Skin epidermis (tissue), 12 donors: ENCODE measurements at regions not wholly inside any gene's neighbourhood (a gene's known extent, or its start where the extent isn't known, plus 50 kb on each side); places are given as distances from the start of the nearest gene placed in this dataset.

Experiments
- H3K27ac ChIP-seq, 21 experiments: fragments of 200-600 bp; sonication (generic) in 11 of 21; one replicate each; pipeline ENCODE4 v1.5.0; 2020; ENCODE audit warnings: mild to moderate bottlenecking in 3 of 21, inconsistent platforms in 2 of 21, moderate library complexity in 2 of 21
- H3K4me3 ChIP-seq, 7 experiments: fragments of 200-600 bp; sonication (generic) in 2 of 7; one replicate each; pipeline ENCODE4 v1.5.0; 2020; ENCODE audit warnings: inconsistent platforms in 2 of 7, mild to moderate bottlenecking in 2 of 7, moderate library complexity in 1 of 7

DNA sequence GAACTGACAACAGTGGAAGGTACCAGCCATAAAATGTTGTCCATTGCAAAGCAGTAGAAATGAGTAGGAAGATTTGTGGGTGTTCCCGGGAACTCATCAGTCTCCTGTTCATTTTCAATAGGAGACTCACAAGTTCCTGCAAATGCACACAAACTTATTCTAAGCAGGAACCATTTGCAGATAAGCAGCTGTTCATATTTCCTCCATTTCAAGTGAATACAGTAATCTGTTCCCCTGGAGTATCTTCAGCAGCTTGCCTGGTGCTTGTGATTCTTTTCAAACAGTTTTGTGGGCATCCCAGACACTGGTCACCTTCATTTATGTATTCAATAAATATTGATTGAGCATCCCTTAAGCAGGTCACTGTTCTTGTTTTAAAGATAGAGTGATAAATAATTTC is 1315.5 kb upstream of the C9orf72 start:
- Histone ChIP-seq H3K27ac (no peak overlapping the region), H3K4me3 (no peak overlapping the region)

DNA sequence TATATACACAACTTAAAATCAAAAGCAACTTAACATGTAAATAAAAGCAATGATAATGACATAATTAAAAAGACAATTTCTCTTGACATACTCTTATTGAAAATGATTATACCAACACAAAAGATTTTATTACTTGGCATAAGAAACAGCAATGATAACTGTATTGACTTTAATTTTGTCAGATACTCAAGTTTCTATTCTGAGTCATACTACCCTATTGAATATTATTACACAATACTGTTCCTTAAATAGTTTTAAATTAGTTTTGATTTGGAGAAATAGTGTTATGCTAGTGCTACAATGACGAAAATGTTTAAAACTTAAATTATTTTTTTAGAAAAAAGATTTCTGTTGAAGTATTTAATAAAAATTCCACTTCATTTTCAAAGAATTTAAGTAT is 1319.3 kb upstream of the C9orf72 start:
- no peak overlapping the region for H3K27ac ChIP-seq
- no peak overlapping the region for H3K4me3 ChIP-seq

DNA sequence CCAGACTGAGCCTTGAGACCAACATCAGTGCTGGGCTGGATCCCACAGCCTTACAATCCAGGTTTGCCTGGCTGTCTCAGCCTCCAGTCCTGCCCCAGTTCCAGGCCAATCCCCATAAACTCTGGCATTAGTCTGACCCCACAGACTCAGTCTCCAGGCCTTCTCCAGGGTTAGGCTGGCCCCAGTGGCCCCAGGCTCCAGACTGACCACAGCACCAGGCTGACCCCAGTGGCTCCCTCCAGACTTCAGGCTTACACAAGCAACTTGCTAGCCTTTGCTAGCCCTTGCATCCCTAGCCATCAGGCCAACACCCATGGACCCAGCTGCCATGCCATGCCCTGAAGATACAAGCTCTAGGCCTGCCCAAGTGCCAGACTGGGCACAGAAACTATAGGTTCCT is 1326.0 kb upstream of the C9orf72 start:
- H3K4me3 ChIP-seq = no peak overlapping the region
- H3K27ac ChIP-seq = no peak overlapping the region

DNA sequence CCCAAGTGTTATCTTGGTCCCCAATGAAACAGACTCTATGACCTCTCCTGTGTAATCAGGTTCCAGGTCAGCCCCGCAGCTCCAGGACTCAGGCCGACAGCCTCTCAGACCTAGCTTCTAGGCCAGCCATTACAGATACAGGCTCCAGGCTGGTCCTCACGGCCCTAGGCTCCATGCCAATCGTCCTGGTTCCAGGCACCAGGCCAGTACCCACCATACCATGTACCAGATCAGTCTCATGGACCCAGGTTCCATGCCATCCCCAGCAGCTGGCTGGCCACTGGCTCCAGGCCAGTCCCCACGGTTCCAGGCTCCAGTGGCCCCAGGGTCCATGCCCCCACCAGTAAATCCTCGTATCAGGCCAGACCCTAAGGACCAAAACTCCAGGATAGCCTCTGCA is 1326.6 kb upstream of the C9orf72 start:
- Histone ChIP-seq H3K27ac (no peak overlapping the region), H3K4me3 (no peak overlapping the region)

DNA sequence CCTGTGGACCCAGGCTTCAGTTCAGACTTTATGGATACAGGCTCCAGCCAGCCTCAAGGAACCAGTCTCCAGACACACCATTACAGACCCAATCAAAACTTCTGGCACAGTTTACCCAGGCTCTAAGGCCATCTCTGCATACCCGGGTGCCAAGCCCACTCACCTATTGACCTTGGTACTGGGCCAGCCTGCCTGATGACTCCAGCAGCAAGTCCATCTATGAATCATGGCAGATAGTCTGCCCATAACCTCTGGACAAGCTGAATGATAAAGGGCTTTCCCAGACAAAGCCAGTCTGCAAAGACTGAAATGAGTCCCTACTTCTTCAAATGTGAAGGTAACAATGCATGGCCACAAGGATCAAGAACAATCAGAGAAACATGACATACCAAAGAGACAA is 1327.1 kb upstream of the C9orf72 start:
- Histone ChIP-seq H3K4me3 (no peak overlapping the region), H3K27ac (no peak overlapping the region)

DNA sequence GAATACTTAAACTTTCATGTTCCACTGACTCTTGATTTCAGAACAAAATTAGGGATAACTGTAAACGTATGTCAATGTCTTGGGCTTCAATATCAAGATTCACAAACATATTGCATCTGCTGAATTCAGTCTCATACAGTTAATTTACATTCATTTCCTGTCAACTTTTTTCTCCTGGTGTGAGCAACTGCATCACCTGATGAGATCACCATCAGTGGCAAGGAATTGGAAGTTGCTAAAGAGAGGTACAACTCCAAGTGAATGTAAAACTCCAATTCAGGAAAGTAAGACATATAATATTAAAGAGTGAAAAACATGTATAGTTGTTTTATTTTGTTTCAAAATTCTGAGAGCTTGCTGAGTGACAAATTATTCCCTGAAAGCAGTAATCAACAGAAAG is 1336.2 kb upstream of the C9orf72 start:
- Histone ChIP-seq H3K4me3 (no peak overlapping the region), H3K27ac (no peak overlapping the region)

DNA sequence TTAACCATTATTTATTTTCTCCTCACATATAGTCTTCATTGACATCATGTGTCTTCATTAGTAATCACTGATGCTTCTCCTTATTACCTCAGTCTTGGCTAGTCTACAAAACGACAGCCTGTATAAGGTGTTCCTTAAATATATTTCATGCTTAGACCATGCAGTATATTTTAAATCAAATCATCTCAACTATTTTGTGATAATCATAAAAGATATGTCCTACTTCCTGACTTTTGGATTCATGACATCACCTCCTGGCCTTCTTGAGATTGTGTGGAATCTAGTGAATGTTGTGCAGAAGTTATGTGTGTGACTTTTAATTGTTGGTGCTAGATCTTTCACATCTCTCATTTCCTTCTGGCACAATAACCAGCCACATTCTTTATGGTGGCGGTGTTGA is 1339.3 kb upstream of the C9orf72 start:
- H3K4me3 ChIP-seq = no peak overlapping the region
- no peak overlapping the region for H3K27ac ChIP-seq

DNA sequence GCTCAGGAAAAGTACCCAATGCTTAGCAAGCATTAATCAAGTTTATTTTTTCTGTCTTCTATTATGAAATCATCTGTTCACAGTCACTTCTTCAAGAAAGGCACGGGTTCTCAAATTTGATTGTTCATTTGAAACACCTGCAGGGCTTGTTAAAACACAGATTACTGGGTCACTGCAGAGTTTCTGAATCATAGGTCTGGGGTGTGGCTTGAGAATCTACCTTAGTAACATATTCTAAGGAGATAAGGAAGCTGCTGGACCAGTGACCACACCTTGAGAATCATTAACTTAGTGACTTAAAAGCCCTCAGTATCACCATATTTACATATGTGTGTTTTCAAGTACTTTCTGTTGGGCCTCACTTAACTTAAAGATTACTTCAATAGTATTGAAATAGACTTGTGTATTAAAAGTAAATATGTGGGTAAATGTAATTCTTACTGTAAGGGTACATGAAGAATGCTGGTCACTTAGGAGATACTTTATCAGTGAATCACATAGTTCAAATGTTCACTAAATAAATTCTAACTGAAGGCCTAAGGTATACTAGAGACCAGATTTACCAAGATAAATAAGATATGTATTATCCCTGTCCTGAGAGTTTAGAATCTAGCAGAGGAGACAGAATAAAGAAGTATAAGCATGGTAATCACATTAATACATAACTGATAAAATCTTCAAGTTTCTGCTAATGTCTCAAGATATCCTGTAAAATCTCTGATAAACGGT is 1342.1 kb upstream of the C9orf72 start:
- no peak overlapping the region for H3K27ac ChIP-seq
- H3K4me3 ChIP-seq = no peak overlapping the region

DNA sequence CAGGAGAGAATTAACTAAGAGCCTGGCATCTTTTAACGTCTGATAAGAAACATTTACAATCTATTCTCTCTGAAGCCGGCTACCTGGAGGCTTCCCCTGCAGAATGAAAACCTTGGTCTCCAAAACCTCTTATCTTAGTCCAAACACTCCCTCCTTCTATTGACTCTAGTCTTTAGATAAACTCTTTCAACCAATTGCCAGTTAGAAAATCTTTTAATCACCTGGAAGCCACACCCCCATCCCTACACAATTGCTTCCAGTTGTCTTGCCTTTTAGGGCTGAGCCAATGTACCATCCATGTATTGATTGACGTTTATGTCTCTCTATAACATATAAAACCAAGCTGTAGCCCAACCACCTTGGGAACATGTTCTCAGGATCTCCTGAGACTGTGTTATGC is 1343.1 kb upstream of the C9orf72 start:
- no peak overlapping the region for H3K27ac ChIP-seq
- no peak overlapping the region for H3K4me3 ChIP-seq

DNA sequence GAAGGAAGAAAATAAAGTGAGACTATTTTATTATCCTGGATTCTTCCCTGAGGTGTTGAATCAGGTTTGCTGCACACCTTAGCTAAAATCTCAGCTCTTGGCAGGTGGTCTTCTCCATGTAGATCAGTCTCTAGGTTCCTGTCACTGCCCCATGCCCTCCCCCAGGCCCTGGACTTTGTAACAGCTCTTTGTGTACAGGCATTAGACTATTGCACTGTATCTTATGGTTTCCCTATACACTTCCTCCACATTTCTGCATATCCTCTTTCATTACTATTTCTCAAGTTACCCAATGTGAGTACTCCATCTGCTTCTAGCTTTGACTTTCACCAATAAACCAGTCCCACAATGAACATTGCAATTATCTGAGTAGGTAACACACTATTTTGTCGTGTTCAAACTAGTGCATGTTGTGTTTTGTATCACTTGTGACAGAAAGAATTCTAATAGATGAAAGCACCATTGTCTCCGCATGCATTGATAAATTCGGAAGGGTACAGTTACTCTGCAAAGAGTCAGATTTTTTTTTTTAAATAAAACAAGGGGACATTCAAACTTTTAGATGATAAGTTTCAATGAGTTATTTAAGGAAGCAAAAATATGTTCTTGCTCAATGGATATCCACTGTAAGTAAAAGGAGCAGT is 1348.7 kb upstream of the C9orf72 start:
- H3K27ac ChIP-seq = no peak overlapping the region
- H3K4me3 ChIP-seq = no peak overlapping the region

DNA sequence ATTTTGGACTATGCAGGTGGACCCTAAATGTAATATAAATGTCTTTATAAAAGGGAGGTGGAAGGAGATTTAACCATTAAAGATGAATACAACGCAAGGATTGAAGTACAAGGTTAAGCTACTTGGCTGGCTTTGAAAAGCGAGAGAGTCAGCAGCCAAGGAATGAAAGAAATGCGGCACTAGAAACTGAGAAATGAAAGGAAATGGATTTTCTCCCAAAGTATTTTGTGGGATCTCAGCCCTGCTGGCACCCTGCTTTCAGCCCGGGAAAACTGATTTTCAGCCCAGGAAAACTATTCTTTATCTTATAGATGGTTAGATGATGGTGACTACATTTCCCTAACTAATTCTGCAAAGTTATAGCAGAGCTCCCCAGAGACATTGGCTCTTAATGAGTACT is 1349.6 kb upstream of the C9orf72 start:
- H3K27ac ChIP-seq = no peak overlapping the region
- H3K4me3 ChIP-seq = no peak overlapping the region

DNA sequence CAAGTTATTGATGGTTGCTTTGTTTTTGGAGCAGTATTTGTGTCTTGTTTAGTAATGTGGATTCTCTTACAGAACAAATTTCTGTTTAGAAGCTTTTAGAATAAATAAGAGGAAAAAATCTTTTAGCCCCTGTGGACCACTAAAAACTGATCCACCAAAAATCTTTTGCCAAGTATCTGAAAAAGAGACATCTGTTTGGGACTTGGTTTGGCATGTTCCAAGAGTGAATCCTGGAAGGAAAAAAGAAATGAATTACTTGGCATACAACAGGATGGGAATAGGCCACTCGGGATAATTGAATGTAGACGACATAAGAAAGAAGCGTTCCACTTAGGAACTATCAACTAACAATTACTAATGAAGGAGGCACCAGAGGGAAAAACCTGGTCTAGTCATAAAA is 1350.1 kb upstream of the C9orf72 start:
- H3K27ac ChIP-seq = no peak overlapping the region
- no peak overlapping the region for H3K4me3 ChIP-seq

DNA sequence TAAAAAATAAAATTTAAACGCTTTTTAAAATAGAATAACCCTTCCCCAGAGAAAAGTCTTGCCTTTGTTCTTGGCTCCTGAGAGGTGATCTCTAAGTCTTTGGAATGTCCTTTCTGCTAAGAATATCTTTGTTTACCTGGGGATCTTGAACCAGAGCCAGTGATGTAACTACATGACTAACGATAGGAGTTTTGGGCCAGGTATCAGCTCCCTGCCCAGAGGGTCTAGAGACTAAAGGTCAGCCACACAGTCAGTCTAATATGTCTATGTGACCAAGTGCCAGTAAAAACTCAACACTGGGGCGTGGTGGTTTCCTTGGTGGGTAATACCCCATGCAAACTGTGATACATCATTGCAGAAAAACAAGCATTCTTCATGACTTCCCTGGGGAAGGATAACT is 1351.9 kb upstream of the C9orf72 start:
- no peak overlapping the region for H3K4me3 ChIP-seq
- no peak overlapping the region for H3K27ac ChIP-seq

DNA sequence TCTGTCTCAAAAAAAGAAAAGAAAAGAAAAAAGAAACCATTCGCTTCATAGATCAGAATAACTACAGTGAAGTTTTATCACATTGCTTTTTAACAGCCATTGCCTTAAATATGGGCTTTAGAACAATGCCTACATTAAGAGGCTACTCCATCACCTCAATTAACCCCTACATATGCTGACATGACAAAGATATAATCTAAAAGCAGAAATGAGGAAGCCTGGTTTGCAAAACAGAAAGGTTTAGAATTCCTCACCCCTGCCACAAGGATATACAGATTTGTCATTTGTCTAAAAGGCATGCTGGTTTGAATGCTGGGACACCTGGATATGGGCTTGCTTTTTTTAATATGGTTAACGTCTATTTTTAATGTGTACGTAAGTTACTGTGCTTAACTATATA is 1353.0 kb upstream of the C9orf72 start:
- Histone ChIP-seq H3K27ac (no peak overlapping the region), H3K4me3 (no peak overlapping the region)

DNA sequence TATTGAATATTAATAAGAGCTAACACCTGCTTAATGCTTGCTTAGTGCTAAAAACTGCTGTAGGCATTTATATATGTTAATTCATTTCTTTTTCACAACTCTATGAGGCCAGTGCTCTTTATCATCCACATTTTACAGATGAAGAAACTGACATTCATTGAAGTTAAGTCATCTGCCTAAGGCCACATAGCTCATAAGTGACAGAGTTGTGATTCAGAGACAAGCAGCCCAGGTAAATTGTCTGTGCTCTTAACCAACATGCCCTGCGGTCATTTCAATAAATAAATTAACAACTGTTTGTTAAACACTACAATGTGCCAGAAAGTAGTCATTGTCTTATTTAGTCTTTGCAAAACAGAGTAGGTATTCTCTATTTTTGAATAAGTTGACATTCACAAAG is 1354.4 kb upstream of the C9orf72 start:
- H3K27ac ChIP-seq = no peak overlapping the region

DNA sequence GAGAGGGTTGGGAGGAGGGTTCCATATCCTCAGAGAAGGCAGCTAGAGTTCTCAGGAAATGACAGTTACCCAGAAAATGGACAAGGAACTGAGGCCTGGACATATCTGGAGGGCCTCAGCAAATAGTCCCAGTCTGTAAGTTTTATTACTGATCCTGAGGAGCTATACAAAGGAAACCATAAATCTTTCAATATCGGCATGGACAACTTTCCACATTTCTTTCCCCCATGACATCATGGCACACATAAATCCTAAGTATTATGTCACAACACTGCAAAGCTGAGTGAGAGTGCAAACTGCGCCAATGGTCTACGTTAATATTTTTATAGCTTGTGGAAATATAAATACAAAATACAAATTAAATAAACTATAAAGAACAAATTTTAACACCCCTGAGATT is 1356.2 kb upstream of the C9orf72 start:
- Histone ChIP-seq H3K4me3 (no peak overlapping the region), H3K27ac (no peak overlapping the region)

More for the DNA sequence above, 1354.4 kb upstream of the C9orf72 start:
- no peak overlapping the region for H3K4me3 ChIP-seq

DNA sequence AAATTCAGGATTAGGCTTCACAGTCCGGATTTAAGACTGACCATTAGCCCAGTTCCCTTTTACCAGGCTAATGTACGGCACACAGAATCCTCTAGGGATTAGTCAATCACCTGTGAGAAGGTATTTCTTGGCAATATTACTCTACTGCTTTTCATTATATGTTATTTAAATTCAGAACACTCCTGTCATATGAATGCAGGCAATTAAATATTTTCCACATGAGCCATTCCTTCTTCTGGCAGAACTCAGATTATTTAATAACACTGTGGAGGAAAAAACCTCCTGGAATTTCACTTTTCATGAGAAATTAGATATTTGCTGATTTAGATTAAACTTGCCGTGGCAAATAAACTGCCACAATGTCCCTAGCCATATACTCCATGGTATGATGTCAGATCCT is 1357.5 kb upstream of the C9orf72 start:
- H3K4me3 ChIP-seq = no peak overlapping the region
- H3K27ac ChIP-seq = no peak overlapping the region

DNA sequence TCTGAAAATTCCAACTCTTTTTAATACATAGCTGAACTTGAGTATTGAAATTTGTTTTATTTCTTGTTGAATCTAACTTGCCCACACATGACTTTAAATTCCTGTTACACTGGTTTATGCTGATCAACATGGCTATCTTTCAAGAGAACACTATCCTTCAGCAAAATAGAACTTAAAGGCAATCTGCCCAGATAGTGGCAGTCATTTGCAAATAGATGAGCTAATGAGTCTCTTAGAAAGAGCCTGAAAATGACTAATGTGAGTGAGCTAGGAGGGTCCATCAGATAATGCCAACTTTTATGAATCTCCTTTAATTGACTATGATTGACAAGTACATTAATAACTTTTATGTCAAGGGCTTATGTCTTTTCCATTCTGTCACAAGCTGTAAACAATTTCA is 1360.8 kb upstream of the C9orf72 start:
- no peak overlapping the region for H3K4me3 ChIP-seq
- H3K27ac ChIP-seq = no peak overlapping the region

DNA sequence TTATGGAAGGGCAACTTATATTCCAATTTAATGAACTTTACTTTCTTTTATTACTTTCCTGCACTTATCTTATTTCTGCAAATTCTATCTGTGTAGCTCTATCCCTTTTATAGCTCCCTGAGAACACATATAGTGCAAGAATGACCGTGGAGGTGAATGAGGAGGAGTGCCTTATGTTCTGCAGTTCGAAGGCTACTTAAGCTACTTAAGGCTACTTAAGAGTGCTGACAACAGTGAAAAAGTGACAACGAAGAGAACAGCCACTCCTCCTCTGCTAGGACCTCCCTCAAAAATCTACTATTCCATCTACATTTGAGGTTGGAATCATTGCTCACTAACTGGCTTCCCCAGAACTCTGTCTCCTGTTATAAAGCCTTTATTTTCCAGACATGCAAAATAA is 1365.7 kb upstream of the C9orf72 start:
- no peak overlapping the region for H3K4me3 ChIP-seq
- no peak overlapping the region for H3K27ac ChIP-seq

DNA sequence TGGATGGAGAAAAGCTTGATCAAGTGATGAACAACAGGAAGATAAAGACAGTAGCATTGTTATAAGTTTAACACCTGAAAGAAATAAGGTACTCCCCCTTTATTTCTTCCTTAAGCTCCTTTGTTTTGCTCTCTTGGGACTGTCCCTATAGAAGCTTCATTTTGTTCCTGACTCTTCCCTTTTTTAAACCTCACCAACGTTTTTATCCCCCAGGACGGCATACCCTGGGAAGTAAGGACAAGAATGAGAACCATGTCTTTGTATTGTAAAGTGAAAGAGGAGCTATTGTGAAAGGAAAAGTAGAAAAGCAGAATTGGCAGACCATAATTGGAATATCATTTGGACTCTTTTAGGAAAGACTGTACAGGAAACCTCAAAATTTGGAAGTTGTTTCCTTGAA is 1368.6 kb upstream of the C9orf72 start:
- no peak overlapping the region for H3K4me3 ChIP-seq
- no peak overlapping the region for H3K27ac ChIP-seq

DNA sequence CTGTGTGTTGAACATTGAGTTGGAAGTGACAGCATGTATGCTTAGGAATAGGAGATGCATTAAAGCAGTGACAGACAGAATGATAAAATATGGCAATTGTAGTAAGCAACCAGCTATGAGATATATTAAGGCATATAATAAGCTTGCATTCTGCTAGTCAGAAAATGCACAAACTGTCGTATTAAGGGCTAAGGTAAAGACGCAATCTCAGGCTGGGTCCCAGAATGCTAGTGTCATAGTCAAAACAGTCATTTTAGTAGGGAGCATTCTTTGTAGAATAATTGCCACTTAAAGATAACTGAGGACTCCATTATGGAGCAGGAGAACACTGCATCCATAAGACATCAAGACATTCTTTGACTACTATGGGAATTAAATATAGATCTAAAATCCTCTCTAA is 1369.7 kb upstream of the C9orf72 start:
- H3K4me3 ChIP-seq = no peak overlapping the region
- no peak overlapping the region for H3K27ac ChIP-seq

DNA sequence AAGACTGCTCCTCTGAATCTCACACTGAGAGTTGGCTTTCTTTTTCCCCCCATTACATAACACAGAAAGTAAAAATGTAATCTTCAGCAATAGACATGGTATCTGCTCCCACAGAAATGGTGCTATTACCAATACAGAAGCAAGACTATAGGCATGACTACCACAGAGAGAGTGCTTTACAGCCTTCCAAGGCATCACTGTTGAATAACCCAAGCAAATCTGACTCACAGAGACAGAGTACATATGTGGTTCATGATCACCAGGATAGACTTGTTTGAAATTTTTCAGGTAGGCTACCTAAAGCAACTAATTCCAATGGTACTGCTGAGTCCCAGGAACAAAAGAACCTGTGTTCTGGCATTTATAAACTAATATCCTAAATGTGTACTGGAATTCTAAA is 1373.4 kb upstream of the C9orf72 start:
- Histone ChIP-seq H3K4me3 (no peak overlapping the region), H3K27ac (no peak overlapping the region)
